IMR-90 (cell line): ENCODE measurements at regions not wholly inside any gene's neighbourhood (a gene's known extent, or its start where the extent isn't known, plus 50 kb on each side); places are given as distances from the start of the nearest gene placed in this dataset.

ENCODE experiments used
- ATAC-seq: fragments of 200-7000 bp; cut with Tn5 transposase; 2 replicates; pipeline ENCODE4 v1.9.1; 2020; ENCODE audit warnings: low read depth, mild to moderate bottlenecking, moderate library complexity
- BruUV-seq: library from RNA; stranded (reverse); fragments of 400-500 nt; replicated peaks from 2 replicates; lab custom pipeline; 2021; lab: Mats Ljungman, UMichigan
- CTCF ChIA-PET: fragments of 300-600 bp; formaldehyde crosslinking; extraction: SDS; loops from one replicate; lab custom pipeline; 2021; ENCODE audit warnings: antibody characterized with exemption; lab: Yijun Ruan, JAX
- POLR2A ChIA-PET: fragments of 300-600 bp; sonication (Branson Sonifier 250); formaldehyde crosslinking; loops from one replicate; lab custom pipeline; 2022; ENCODE audit warnings: antibody characterized with exemption; ENCODE audit not compliant: unreplicated experiment; lab: Charles Lee
- DNase-seq: peaks from one replicate; pipeline ENCODE4 v3.0.0; 2013
- H2AFZ ChIP-seq: replicated peaks from 2 replicates; pipeline ENCODE3; 2013; ENCODE audit warnings: low read length, mild to moderate bottlenecking; ENCODE audit not compliant: poor library complexity
- H2AK5ac ChIP-seq: 2 replicates; pipeline ENCODE4 v1.6.1; 2013; ENCODE audit warnings: low read depth, low read length, inconsistent platforms
- H2AK9ac ChIP-seq: replicated peaks from 2 replicates; pipeline ENCODE3; 2013; ENCODE audit warnings: mild to moderate bottlenecking, low read depth, low read length, moderate library complexity; ENCODE audit not compliant: poor library complexity
- H2BK120ac ChIP-seq: 2 replicates; pipeline ENCODE4 v1.6.1; 2013; ENCODE audit warnings: low read depth, low read length, inconsistent platforms
- H2BK15ac ChIP-seq: 3 replicates; pipeline ENCODE4 v1.6.1; 2013; ENCODE audit warnings: low read depth, low read length, inconsistent platforms
- H2BK20ac ChIP-seq: 2 replicates; pipeline ENCODE4 v1.6.1; 2013; ENCODE audit warnings: low read depth, mild to moderate bottlenecking, inconsistent platforms, low read length, moderate library complexity
- H2BK5ac ChIP-seq: 2 replicates; pipeline ENCODE4 v1.6.1; 2013; ENCODE audit warnings: mild to moderate bottlenecking, low read depth, low read length, inconsistent platforms; ENCODE audit not compliant: poor library complexity, severe bottlenecking
- H3K14ac ChIP-seq: replicated peaks from 2 replicates; pipeline ENCODE4 v1.6.1; 2013; ENCODE audit warnings: low read depth, low read length, inconsistent platforms
- H3K18ac ChIP-seq: 2 replicates; pipeline ENCODE4 v1.6.1; 2013; ENCODE audit warnings: low read depth, low read length, control low read depth
- H3K23ac ChIP-seq: 2 replicates; pipeline ENCODE4 v1.6.1; 2013; ENCODE audit warnings: low read depth, low read length, inconsistent platforms
- H3K27ac ChIP-seq: 2 replicates; pipeline ENCODE4 v1.5.1; 2013; ENCODE audit warnings: mild to moderate bottlenecking, control low read depth, low read length; ENCODE audit not compliant: insufficient read depth
- H3K27me3 ChIP-seq: 2 replicates; pipeline ENCODE4 v1.6.1; 2013; ENCODE audit warnings: low read length; ENCODE audit not compliant: control insufficient read depth, insufficient read depth
- H3K36me3 ChIP-seq: 2 replicates; pipeline ENCODE4 v1.6.1; 2013; ENCODE audit warnings: low read length, mixed read lengths; ENCODE audit not compliant: control insufficient read depth, insufficient read depth
- H3K4ac ChIP-seq: 2 replicates; pipeline ENCODE4 v1.6.1; 2013; ENCODE audit warnings: low read depth, low read length, inconsistent platforms
- H3K4me1 ChIP-seq: 2 replicates; pipeline ENCODE4 v1.6.1; 2013; ENCODE audit warnings: low read length, mixed read lengths; ENCODE audit not compliant: control insufficient read depth, insufficient read depth
- H3K4me2 ChIP-seq: 2 replicates; pipeline ENCODE4 v1.6.1; 2013; ENCODE audit warnings: low read depth, mild to moderate bottlenecking, control low read depth, low read length, moderate library complexity
- H3K4me3 ChIP-seq: 2 replicates; pipeline ENCODE4 v1.5.1; 2013; ENCODE audit warnings: low read depth, mild to moderate bottlenecking, control low read depth, low read length, moderate library complexity; ENCODE audit not compliant: insufficient read depth
- H3K56ac ChIP-seq: 2 replicates; pipeline ENCODE4 v1.6.1; 2013; ENCODE audit warnings: low read length, inconsistent platforms; ENCODE audit not compliant: insufficient read depth; ENCODE audit errors: extremely low read depth
- H3K79me1 ChIP-seq, 2 experiments: 2 replicates each; pipeline ENCODE4 v1.6.1; 2013; ENCODE audit warnings: low read length in 2 of 2, inconsistent platforms in 1 of 2, low read depth in 1 of 2
- H3K9ac ChIP-seq: 2 replicates; pipeline ENCODE4 v1.6.1; 2013; ENCODE audit warnings: low read depth, low read length, control low read depth
- H3K9me1 ChIP-seq: 2 replicates; pipeline ENCODE4 v1.6.1; 2013; ENCODE audit warnings: low read length, inconsistent platforms; ENCODE audit not compliant: insufficient read depth
- H3K9me3 ChIP-seq: 2 replicates; pipeline ENCODE4 v1.6.1; 2013; ENCODE audit warnings: low read length; ENCODE audit not compliant: control insufficient read depth, insufficient read depth
- H4K20me1 ChIP-seq: 2 replicates; pipeline ENCODE4 v1.6.1; 2013; ENCODE audit warnings: low read length, inconsistent platforms; ENCODE audit not compliant: insufficient read depth
- H4K5ac ChIP-seq: 2 replicates; pipeline ENCODE4 v1.6.1; 2013; ENCODE audit warnings: mild to moderate bottlenecking, low read depth, low read length, control low read depth
- H4K8ac ChIP-seq, 2 experiments: 2 replicates each; pipeline ENCODE4 v1.6.1; 2013; ENCODE audit warnings: low read depth in 2 of 2, low read length in 2 of 2, control low read depth in 1 of 2, inconsistent platforms in 1 of 2
- H4K91ac ChIP-seq: 2 replicates; pipeline ENCODE4 v1.6.1; 2013; ENCODE audit warnings: low read depth, low read length, inconsistent platforms; ENCODE audit not compliant: insufficient read depth
- CEBPB ChIP-seq: IDR thresholded peaks from 2 replicates; pipeline ENCODE4 v1.6.1; 2012; ENCODE audit warnings: low read depth, low read length, improper control_type of control experiment
- CHD1 ChIP-seq: IDR thresholded peaks from 2 replicates; pipeline ENCODE4 v1.6.1; 2012; ENCODE audit warnings: low read depth, low read length, improper control_type of control experiment
- FOS ChIP-seq: fragments of 150-350 bp; IDR thresholded peaks from 2 replicates; pipeline ENCODE4 v1.6.1; 2016; ENCODE audit warnings: low read depth, low read length
- MAZ ChIP-seq: IDR thresholded peaks from 2 replicates; pipeline ENCODE4 v1.6.1; 2012; ENCODE audit warnings: low read depth, mild to moderate bottlenecking, low read length, improper control_type of control experiment, moderate library complexity, borderline replicate concordance
- MXI1 ChIP-seq: IDR thresholded peaks from 2 replicates; pipeline ENCODE4 v1.6.1; 2012; ENCODE audit warnings: low read depth, mild to moderate bottlenecking, low read length, moderate library complexity, borderline replicate concordance
- NFE2L2 ChIP-seq: fragments of 150-350 bp; IDR thresholded peaks from 2 replicates; pipeline ENCODE4 v1.6.1; 2016; ENCODE audit warnings: low read depth, mild to moderate bottlenecking, low read length
- RCOR1 ChIP-seq: IDR thresholded peaks from 2 replicates; pipeline ENCODE4 v1.6.1; 2012; ENCODE audit warnings: mild to moderate bottlenecking, low read length, improper control_type of control experiment; ENCODE audit not compliant: insufficient replicate concordance
- SMC3 ChIP-seq: fragments of 150-350 bp; IDR thresholded peaks from 2 replicates; pipeline ENCODE4 v1.6.1; 2016; ENCODE audit warnings: low read depth, mild to moderate bottlenecking, antibody characterized with exemption, low read length, moderate library complexity
- WGBS, 2 experiments: methylation state at CpG; one replicate each; pipeline versions ENCODE4 v1.1.5 to v1.1.7; 2013; ENCODE audit warnings: missing lambda C conversion rate in 2 of 2; ENCODE audit not compliant: insufficient read length in 1 of 2; ENCODE audit errors: extremely low coverage in 2 of 2; 5-methylcytosine and 5-hydroxymethylcytosine counted together
- dilution Hi-C: fragments of 300-500 bp; cut with HindIII; formaldehyde crosslinking; loops from one replicate; pipeline ENCODE4 v1.14.3; 2018; ENCODE audit warnings: low sequenced_read_pairs; ENCODE audit not compliant: unreplicated experiment
- in situ Hi-C: fragments of 300-500 bp; cut with MboI; formaldehyde crosslinking; loops from 3 replicates; pipeline ENCODE4 v1.14.3; 2019; ENCODE audit warnings: low sequenced_read_pairs, inconsistent platforms, mixed read lengths
- intact Hi-C: fragments of 100-400 bp; cut with micrococcal nuclease; formaldehyde crosslinking; loops from 2 replicates; pipeline ENCODE4 v1.10.0; 2022
- TF ChIP-seq, protein P1 (sequence below): conservative IDR thresholded peaks from 2 replicates; pipeline ENCODE4 v1.5.1; 2012; ENCODE audit warnings: mild to moderate bottlenecking, low read depth, low read length, improper control_type of control experiment

DNA sequence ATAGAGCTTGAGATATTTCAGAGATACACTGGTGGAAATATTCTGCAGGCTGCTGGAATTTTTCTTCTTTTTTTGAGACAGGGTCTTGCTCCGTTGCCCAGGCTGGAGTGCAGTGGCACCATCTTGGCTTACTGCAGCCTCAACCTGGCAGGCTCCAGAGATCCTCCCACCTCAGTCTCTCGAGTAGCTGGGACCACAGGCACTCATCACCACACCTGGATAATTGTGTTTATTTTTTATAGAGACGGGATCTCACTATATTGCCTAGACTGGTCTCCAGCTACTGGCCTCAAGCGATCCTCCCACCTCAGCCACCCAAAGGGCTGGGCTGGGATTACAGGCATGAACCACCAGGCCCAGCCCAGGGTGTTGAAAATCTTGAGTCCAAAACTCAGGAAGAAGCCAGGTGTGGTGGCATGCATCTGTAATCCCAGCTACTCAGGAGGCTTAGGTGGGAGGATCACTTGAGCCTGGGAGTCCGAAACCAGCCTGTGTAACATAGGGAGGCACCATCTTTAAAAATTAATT, 55.7 kb upstream of the FOXK1 start:
- TF ChIP-seq NFE2L2 (no peak), RCOR1 (no peak), CEBPB (no peak), FOS (no peak), SMC3 (no peak), CHD1 (no peak), MAZ (no peak), MXI1 (no peak)
- TF ChIP-seq, protein P1, sequence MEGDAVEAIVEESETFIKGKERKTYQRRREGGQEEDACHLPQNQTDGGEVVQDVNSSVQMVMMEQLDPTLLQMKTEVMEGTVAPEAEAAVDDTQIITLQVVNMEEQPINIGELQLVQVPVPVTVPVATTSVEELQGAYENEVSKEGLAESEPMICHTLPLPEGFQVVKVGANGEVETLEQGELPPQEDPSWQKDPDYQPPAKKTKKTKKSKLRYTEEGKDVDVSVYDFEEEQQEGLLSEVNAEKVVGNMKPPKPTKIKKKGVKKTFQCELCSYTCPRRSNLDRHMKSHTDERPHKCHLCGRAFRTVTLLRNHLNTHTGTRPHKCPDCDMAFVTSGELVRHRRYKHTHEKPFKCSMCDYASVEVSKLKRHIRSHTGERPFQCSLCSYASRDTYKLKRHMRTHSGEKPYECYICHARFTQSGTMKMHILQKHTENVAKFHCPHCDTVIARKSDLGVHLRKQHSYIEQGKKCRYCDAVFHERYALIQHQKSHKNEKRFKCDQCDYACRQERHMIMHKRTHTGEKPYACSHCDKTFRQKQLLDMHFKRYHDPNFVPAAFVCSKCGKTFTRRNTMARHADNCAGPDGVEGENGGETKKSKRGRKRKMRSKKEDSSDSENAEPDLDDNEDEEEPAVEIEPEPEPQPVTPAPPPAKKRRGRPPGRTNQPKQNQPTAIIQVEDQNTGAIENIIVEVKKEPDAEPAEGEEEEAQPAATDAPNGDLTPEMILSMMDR: no peak
- H2BK120ac ChIP-seq: no peak overlapping the region
- no peaks in the 10 kb centered on the region for H3K79me1 ChIP-seq
- dilution Hi-C loops (no loop called here), in situ Hi-C loops (loop anchor here (25.0 kb wide), 1 partner anchor 1764 kb away; no protein-coding TSS in a partner anchor), intact Hi-C loops (no loop called here)
- no CpG with 5 or more reads among the region's 5 CpGs for WGBS, 2 experiments
- H4K8ac ChIP-seq: no peak overlapping the region
- no peak overlapping the region for H4K5ac ChIP-seq
- BruUV-seq: no TSS peak
- no peak overlapping the region for H4K91ac ChIP-seq
- ATAC-seq (no peak), DNase-seq (no peak)
- H3K4me3 ChIP-seq: no peak overlapping the region
- H2BK20ac ChIP-seq: no peak overlapping the region
- no peaks in the 10 kb centered on the region for H3K9me1 ChIP-seq
- H3K4ac ChIP-seq: no peak overlapping the region
- ChIA-PET CTCF (interaction anchor here (1.5 kb wide), 1 partner anchor 9 kb away, joined by 3 read pairs; no protein-coding TSS in a partner anchor), POLR2A (no interaction called here)
- no peak overlapping the region for H2AK9ac ChIP-seq
- H3K56ac ChIP-seq: no peak overlapping the region
- no peak overlapping the region for H3K9ac ChIP-seq
- no peak overlapping the region for H2AFZ ChIP-seq
- H3K9me3 ChIP-seq: peaks cover 3% of the 10 kb centered on the region; the same call in 1 of the 2 replicates
- no peak overlapping the region for H3K23ac ChIP-seq
- H3K27ac ChIP-seq: no peak overlapping the region
- H4K20me1 ChIP-seq: no peaks in the 10 kb centered on the region
- H2BK15ac ChIP-seq: no peak overlapping the region
- no peak overlapping the region for H2AK5ac ChIP-seq
- H3K14ac ChIP-seq: no peak overlapping the region
- no peaks in the 10 kb centered on the region for H3K36me3 ChIP-seq
- H3K4me2 ChIP-seq: no peak overlapping the region
- H2BK5ac ChIP-seq: no peak overlapping the region
- H3K27me3 ChIP-seq: peaks cover 5% of the 10 kb centered on the region; the same call in 1 of the 2 replicates
- peaks cover 3% of the 10 kb centered on the region; the same call in 1 of the 2 replicates for H3K4me1 ChIP-seq
- H3K18ac ChIP-seq: no peak overlapping the region
